Head of caudate nucleus (tissue), 42 donors: ENCODE measurements at regions not wholly inside any gene's neighbourhood (a gene's known extent, or its start where the extent isn't known, plus 50 kb on each side); places are given as distances from the start of the nearest gene placed in this dataset.

ENCODE experiments used
- DNase-seq, 42 donors: peaks; one replicate each; pipeline versions ENCODE4 v3.0.0 to v3.0.0-alpha.2; 2020 to 2021; ENCODE audit warnings: mixed read lengths in 7 of 42
- intact Hi-C: fragments of 100-400 bp; cut with DNase I; formaldehyde crosslinking; loops from one replicate; pipeline ENCODE4 v1.15.0; 2022

GRCh38 chr2:83573060-83573459 is 886.0 kb downstream of the SUCLG1 start:
- intact Hi-C loops: no loop called here
- DNase-seq: no peak

- intact Hi-C loops: no loop called here
- no peak for DNase-seq
Measured at GRCh38 chr2:83572400-83572799, 886.7 kb downstream of the SUCLG1 start.

GRCh38 chr2:83567551-83567950 is 891.5 kb downstream of the SUCLG1 start:
- DNase-seq: no peak
- intact Hi-C loops: no loop called here

- intact Hi-C loops: no loop called here
Measured at GRCh38 chr2:83565626-83566025, 893.5 kb downstream of the SUCLG1 start.

GRCh38 chr2:83565181-83565580 is 893.9 kb downstream of the SUCLG1 start:
- intact Hi-C loops: no loop called here
- DNase-seq: no peak

More at GRCh38 chr2:83565626-83566025, 893.5 kb downstream of the SUCLG1 start:
- no peak for DNase-seq

- DNase-seq: no peak
- intact Hi-C loops: no loop called here
Measured at GRCh38 chr2:83561592-83561991, 897.5 kb downstream of the SUCLG1 start.

GRCh38 chr2:83536556-83536955 is 922.5 kb downstream of the SUCLG1 start:
- intact Hi-C loops: no loop called here
- no peak for DNase-seq

- intact Hi-C loops: no loop called here
- no peak for DNase-seq
Measured at GRCh38 chr2:83534416-83534815, 924.7 kb downstream of the SUCLG1 start.

- no peak for DNase-seq
- intact Hi-C loops: no loop called here
Measured at GRCh38 chr2:83531206-83531826, 927.8 kb downstream of the SUCLG1 start.

- DNase-seq: no peak
- intact Hi-C loops: no loop called here
Measured at GRCh38 chr2:83528767-83529166, 930.3 kb downstream of the SUCLG1 start.

GRCh38 chr2:83522891-83523493 is 936.1 kb downstream of the SUCLG1 start:
- intact Hi-C loops: no loop called here
- DNase-seq: no peak

- DNase-seq: no peak
- intact Hi-C loops: no loop called here
Measured at GRCh38 chr2:83517727-83518368, 941.2 kb downstream of the SUCLG1 start.

GRCh38 chr2:83516503-83516902 is 942.6 kb downstream of the SUCLG1 start:
- intact Hi-C loops: no loop called here
- no peak for DNase-seq

- DNase-seq: no peak
- intact Hi-C loops: no loop called here
Measured at GRCh38 chr2:83487451-83487850, 971.6 kb downstream of the SUCLG1 start.

- DNase-seq: no peak
- intact Hi-C loops: no loop called here
Measured at GRCh38 chr2:83481436-83481835, 977.6 kb downstream of the SUCLG1 start.

- intact Hi-C loops: no loop called here
- DNase-seq: no peak
Measured at GRCh38 chr2:83478037-83478436, 981.0 kb downstream of the SUCLG1 start.

- no peak for DNase-seq
- intact Hi-C loops: no loop called here
Measured at GRCh38 chr2:83475371-83475770, 983.7 kb downstream of the SUCLG1 start.

- intact Hi-C loops: no loop called here
- no peak for DNase-seq
Measured at GRCh38 chr2:83471655-83472054, 987.4 kb downstream of the SUCLG1 start.

- intact Hi-C loops: no loop called here
- no peak for DNase-seq
Measured at GRCh38 chr2:83470928-83471327, 988.2 kb downstream of the SUCLG1 start.

- intact Hi-C loops: no loop called here
- no peak for DNase-seq
Measured at GRCh38 chr2:83464444-83464843, 994.6 kb downstream of the SUCLG1 start.

- intact Hi-C loops: no loop called here
- no peak for DNase-seq
Measured at GRCh38 chr2:83462881-83463280, 996.2 kb downstream of the SUCLG1 start.
